ENCODE measurements at regions not wholly inside any gene's neighbourhood (a gene's known extent, or its start where the extent isn't known, plus 50 kb on each side); places are given as distances from the start of the nearest gene placed in this dataset.
"Not testable (repeated sequence)": the region's sequence is repeated elsewhere in the genome, so short reads cannot be mapped to it uniquely, and the experiment has no call there.

DNA sequence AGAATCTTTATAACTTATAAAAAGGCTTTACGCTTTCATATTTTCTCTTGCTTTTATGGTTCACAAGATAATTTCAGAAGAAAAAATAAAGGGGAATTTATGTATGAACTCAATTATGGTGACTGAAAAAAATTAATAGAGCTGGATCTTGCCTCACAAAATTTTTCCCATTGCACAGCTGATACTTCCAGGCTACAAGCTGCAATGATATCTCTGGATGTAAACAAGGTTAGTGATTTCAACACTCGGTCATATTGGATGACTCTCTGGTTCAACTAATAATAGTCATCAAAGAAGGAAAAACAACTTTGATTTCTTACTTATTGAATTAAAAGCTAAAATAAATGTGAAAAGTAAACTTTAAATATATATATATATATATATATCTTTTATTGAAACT is 868.0 kb downstream of the FAT4 start:
- DNase-seq = no peak

DNA sequence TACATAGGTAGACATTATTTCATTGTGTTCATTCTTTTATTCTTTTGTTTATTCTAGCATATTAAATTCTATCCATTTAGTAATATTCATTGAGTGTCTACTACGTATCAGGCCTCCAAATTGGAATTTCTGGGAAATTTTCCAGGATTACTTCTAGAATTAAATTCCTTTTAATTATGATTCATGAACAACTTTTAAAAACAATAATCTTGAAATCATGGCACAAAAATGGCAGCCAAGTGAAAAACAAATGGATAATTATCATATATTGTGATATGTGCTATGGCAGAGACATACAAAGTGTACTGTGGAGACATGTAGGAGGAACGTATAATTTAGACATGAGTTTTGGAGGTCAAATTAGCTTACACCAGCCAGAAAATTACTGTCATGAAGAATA is 868.5 kb downstream of the FAT4 start:
- DNase-seq = no peak

DNA sequence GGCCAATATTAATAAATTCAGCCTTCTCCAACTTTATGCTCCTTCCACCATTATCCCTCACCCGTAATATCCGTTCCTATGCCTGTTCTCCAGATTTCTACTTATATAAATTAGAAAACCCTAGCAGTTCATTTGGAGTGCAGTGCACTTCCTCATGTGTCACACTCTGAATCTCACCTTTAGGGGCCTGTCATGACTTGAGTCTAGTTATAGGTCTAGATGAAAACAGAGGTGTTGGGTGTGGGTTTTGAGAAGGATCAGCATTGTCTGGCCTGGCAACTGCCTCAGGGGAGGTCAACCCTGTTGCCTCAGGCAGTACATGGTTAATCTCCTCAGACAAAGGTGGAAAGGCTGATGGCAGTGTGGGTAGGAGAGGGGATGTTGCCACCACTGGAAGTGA is 876.8 kb downstream of the FAT4 start:
- DNase-seq = no peak

DNA sequence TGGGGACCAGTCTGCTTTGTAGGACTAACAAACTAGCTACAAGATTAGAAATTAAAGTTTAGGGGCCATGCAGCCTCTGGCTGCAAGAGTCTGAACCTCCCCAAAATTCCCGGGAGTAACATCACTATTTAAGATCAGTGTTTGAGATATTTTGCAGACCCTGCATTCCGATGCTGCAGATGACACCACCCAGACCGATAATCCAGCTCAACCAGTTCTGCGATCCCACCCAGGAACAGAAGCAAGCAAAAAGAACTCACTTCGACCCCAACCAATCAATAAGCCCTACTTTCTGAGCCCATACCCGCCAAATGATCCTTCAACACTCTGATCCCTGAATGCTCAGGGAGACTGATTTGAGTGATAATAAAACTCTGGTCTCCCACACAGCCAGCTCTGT is 877.8 kb downstream of the FAT4 start:
- DNase-seq = no peak

DNA sequence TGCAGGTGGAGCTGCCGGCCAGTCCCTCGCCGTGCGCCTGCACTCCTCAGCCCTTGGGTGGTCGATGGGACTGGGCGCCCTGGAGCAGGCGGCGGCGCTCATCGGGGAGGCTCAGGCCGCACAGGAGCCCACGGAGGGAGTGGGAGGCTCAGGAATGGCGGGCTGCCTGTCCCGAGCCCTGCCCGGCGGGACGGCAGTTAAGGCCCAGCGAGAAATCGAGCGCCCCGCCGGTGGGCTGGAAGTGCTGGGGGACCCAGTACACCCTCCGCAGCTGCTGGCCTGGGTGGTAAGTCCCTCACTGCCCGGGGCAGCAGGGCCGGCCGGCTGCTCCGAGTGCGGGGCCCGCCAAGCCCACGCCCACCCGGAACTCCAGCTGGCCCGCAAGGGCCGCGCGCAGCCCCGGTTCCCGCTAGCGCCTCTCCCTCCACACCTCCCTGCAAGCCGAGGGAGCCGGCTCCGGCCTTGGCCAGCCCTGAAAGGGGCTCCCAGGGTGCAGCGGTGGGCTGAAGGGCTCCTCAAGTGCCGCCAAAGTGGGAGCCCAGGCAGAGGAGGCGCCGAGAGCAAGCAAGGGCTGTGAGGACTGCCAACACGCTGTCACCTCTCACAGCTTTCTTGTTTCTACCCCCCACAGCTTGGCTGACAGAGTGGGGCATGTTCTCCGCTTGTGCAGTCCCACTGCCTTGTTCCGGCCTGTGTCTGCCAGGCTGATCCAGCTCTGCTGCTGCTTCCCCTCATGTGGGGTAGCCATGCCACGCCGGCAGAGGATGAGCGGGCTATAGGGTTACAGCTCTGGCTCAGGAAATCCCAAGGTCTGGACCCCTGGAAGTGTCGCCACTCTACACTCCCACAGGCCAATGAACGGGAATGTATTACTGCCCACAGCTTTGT is 886.7 kb downstream of the FAT4 start:
- not testable (repeated sequence) for DNase-seq

DNA sequence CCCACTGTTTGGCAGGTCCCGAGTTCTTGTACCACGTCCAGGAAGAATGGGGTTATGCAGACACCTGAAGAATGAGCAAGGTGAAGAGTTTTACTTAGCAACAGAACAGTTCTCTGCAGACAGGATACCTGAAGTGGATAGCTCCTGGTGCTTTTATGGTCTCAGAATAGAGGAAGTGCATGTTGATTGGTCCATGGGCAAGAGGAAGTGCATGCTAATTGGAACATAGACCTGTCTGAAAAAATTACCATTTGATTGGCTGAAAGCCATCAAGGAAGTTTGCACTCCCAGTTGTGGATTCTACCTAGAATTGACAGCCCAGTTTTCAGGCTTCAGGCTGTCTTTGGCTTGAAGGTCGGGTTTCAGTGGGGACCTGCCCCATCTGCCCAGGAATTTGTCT is 887.5 kb downstream of the FAT4 start:
- no peak for DNase-seq

DNA sequence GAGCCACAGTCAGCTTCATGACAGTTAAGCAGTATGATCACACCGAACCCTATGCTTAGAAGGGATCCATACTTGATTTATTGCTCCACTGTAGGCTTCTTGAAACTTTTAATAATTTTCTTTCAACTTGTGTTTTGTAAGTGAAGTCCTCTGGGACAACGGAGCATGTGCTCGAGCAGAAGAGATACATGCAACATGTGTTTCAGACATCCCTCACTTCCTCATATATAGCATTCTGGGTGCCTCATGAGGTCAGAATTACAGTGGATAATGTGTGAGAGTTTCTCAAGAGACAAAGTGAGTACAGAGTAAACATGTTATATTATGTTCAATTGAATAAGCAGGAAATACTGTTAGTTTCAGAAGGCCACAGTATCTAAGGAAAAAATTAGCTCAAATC is 893.2 kb downstream of the FAT4 start:
- DNase-seq = no peak

DNA sequence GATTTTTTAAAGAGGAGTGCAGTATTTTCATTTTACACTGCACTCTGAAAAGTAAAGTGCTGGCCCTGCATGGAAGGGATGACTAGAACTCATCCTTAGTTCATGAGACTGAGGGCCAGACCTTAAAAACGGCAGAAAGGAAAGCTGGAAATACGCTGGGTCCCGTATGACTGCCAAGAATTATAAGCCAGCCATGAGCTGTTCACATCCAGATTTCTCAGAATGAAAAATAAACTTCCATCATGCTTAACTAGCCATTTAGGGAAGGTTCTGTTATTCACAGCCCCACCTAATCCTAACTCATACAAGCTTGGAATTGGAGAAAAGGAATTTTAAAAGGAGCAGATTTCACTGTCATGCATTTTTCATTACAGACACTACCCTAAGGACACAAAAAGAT is 894.4 kb downstream of the FAT4 start:
- no peak for DNase-seq

DNA sequence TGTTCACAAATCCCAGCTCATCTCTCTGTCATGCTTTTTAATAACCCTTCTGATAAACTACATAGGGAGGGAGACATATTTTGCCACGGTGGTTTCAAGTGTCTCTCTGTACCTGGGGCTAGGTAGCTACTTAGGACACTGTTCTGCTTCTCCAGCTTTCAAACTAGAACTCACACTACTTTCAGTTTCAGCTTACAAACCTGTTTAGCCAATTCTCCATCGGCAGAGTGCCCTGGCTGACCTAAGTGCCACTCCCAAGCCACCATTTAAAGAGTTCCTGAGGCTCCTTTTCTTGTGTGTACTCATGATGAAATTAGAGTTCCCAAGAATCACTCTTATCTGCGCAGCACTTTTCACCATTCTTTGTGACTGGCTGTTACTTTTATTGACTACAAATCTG is 899.2 kb downstream of the FAT4 start:
- no peak for DNase-seq

DNA sequence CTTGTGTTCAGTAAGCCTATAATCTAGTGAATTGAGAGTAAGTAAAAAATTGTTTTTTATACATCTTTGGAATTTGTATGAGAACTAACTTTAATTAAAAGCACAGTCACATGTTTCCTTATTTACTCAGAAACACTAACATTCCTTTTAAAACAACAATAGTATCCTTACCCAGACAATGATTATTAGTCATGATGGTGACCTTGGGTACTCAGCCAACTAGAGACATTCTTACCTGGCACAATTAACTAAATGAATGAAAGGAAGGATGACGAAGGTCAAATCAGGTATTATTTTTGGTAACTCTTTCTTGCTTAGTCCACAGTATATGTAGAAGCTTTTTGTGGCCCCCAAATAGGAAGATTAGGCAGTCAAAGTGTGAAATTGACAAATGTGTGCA is 901.0 kb downstream of the FAT4 start:
- no peak for DNase-seq

DNA sequence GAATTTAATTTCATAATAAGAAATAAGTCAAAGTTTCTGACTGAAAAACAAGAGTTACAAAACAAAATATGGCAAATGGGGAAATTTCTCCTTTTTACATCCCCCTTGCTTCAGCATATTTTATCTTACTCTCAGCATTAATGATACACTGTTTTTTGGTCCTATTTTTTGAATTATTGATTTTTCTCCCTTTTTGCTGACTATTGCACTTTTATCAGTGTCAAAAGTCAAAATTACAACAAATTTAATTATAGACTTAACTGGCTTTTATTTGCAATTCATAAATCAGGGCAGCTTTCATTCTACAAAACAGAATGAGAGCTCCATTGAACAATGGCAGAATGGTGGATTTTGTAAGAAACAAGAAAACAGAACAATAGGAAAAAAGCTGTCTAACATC is 901.9 kb downstream of the FAT4 start:
- no peak for DNase-seq

DNA sequence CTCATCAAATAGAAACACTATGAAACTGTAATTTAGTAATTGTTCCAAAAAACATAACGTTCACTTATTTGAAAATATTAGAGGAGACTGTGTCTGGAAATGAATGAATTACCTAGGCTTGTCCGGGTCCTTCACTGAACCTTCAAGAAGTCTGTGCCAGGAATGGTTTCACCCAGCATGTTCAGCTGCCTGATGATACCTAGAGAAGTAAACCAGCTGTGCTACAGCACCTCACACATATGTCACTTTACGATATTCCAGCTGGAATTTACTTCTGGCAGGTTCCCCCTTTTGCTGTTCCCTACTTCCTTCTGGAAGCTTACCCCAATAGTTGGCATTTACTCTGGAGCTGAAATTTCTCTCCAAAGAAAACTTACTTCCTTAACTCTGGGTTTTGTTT is 906.5 kb downstream of the FAT4 start:
- no peak for DNase-seq

DNA sequence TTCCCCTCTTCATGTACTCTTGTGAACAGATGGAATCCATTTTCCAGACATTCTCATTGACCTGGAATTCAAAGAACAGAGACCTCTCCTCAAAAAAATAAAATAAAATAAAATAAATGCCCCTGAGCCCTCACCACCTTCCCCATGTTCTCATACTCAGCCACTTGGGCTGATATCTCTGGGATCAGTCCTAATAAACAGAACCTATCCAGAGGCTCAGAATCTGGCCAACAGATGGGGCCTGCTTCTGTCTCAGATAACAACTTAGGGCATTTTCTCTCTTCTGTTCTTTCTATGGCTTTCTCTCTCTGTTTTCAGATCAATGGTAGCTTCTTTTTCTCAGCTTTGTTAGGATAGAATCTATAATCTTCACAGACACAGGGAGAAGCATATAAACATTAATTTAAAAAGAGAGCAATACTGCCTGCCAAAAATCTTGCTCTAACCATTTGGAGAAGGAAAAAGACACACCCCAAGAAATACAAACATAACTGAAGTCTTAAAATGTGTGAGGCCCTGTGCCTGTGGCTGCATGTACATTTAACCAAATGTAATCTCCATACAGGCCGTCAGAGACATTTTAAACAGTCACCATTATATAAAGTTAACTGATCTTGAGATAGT is 907.1 kb downstream of the FAT4 start:
- DNase-seq = no peak

DNA sequence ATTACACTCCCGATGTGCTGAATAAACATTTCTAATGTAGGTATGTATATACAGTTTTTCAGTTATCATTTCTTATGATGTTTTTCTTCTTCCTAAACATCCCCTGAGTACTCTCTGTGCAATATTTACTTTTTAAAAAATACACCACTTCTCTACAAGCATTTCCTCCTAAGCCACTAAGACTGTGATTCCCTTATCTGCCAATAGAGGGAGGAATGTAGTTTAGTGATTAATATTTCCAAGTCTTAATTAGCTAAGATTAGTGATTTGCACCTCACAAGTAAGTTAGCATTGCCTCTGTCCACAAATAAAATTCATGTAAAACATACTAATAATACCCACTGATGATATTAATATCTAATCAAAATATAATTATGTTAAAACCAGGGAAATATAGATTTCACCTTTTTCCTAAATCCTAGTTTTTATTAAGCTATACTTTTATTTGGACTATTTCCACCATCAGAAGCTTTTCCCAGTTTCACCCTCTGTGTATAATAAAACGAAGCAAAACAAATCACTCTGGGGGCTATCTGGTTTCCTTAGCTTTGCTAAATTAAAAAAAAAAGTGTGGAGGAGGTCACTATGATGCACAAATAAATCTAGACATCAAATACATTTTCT is 909.1 kb downstream of the FAT4 start:
- no peak for DNase-seq

DNA sequence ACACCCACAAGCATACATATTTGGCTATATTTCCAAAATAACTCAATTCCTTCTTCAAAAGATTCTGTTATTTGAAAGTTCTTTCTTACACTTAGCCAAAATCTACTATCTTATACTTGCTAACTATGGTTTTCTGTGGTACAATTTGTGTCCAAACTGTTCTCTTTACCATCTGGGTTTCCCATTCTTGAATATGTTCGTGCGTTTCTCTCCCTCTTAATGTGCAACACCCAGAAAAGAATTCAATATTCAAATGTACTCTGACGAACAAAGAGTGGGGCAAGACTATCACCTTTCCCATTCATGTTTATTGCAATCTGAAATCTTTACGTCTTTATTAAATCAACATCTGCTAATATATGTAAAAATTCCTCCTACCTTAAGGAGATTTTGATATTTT is 912.7 kb downstream of the FAT4 start:
- DNase-seq = no peak

DNA sequence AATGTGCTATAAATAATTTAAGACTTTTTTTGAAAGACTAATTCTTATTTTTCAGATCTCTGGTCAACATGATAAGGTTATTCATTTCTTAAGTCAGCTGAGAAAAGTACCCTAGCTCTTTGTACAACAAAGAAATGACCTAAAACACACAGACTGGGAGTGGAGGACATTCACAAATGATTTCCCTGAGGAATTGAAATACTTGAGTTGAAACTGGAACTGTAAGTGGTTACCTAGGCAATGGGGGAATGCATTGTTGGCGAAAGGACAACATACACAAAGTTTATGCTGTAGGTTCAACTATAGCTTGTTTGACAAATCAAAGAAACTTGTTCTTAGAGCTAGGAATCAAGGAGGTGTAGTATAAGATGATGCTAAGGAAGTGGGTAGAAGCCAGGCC is 915.5 kb downstream of the FAT4 start:
- DNase-seq = no peak

DNA sequence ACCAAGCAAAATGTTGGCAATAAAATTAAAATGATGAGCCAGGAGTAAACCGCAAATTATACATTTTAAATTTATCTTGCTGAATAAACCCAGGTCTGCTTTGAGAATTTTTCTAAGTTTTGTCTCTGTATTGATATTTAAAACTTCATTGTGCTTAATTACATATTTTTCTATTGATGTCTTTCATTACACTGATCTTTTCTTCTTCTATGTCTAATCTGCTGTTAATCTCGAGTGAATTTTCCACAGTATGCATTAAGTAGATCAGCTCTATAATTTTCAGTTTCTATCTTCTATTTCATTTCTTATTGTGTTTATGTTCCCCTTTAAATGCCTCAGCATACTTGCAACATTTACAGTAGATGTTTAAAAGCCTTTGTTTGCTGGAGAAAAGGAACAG is 918.7 kb downstream of the FAT4 start:
- no peak for DNase-seq

DNA sequence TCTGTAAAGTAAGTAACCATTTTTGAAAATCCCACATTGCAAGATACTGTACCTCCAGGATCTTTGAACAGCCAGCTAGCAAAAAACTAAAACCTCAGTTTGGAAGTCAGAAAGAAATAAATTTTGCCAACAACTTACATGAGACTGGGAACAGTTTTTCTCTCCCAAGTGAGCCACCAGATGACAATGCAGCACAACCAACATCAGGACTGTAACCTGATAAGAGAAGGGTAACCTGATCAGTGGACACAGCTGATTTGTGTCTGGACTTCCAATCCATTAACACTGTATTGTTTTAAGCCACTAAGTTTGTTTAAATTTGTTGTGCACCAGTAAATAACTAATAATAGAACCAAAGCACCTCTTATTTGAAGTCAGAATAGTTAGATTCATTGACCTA is 923.3 kb downstream of the FAT4 start:
- DNase-seq = no peak

DNA sequence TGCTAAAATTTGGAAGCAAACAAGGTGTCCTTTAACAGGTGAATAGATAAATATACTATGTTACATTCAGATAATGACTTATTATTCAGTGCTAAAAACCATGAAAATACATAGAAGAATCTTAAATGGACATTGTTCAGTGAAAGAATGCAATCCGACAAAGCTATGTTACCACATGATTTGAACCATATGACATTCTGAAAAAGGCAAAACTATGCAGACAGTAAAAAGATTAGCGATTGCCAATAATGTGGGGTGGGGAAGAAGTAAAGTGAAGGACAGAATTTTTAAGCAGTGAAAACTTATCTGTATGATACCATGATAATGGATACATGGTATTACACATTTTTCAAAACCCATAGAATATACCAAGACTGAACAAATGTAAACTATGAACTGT is 926.9 kb downstream of the FAT4 start:
- no peak for DNase-seq

DNA sequence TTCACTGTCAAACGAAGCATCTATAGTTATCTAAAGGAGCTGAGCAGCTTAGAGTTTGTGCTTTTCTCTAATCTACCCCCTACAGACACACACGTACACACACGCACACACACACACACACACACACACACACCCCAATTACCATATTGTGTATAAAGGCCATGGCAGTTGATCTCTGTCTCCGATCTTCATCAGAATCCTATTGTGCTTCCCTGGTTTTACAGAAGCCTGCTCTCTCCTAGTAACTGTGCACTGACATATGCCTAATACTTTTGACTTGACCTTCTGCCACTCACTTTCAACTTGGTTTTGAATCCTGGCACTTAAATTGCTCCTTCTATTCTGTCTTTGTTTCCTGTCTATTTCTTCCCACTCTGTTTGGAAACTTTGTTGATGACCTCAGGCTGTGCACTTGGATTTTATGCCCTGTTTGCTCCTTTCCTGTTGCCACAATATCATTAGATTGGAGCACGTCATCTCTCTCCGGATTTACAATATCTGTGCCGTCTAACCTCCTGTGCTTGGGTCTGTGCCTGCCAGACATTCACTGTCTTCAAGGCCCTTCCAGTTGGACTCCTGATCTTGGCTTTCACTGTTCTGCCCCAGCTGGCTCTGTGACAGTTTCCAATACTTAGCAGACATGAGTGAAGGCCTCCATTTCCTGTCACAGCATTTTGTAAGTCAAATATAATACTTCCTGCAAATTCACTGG is 928.1 kb downstream of the FAT4 start:
- no peak for DNase-seq

DNA sequence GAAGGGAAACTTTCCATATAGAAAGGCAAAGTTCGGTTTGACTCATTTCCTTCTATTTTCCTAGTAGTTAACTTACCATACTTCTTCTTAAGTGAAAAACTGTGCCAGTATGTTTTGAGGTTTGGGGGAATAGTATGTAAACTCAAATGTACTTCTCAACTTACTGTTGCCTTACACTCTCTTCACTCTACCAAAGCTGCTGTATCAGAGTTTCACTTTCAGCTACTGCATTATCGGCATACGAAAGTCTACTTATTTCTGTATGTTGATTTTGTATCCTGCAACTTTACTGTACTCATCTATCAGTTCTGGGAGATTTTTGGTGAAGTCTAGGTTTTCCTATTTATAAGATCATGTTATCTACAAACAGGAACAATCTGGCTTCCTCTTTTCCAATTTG is 932.7 kb downstream of the FAT4 start:
- DNase-seq = no peak

DNA sequence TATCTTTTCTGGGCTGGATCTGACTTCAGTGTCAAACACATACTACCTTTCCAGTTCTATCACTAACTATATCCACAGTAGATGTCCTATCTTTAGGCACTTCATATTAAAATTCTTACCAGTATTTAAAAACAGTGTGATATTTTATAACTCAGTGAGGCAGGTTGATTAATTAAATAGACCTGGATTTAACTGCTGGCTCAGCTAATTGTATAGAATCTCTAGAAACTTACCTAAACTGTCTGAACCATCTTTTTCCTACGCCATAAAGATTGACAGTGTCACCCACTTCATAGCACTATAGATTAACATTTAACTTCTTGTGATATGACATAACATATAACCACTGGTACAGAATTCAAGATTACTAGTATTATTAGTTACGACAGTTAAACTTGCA is 935.3 kb downstream of the FAT4 start:
- no peak for DNase-seq

DNA sequence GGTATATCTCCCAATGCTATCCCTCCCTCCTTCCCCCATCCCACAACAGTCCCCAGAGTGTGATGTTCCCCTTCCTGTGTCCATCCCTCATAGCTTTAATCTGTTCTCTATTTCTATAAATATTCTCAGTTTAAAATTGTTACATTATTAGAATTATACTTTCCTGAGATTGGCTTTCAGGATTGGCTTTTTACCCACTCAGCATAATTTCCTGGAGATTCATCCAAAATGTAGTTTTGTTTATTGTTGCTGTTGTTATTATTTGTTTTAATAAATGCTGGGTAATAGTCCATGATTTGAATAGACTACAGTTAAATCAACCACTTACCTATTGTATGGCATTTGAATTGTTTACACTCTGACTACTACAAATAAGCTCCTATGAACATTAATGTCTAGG is 936.4 kb downstream of the FAT4 start:
- no peak for DNase-seq

DNA sequence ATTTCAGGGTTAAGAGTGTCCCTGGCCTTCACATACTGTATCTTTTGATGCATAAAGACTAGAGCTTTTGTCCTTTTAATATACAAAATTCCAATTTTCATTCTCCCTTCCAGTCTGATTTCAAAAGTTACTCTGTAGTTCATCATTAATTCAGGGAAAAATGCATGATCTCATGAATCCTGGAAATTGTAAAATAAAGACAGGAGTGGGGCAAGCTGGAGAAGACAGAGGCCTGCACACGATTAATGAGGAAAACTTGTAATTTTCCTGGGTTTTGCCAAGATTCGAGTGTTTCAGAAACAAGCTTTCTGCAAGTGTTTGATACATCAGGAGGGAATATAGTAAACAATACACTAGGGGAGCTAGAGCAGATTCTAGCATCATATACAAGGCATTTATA is 947.9 kb downstream of the FAT4 start:
- DNase-seq = no peak
